GM12892 (cell line): ENCODE measurements at regions not wholly inside any gene's neighbourhood (a gene's known extent, or its start where the extent isn't known, plus 50 kb on each side); places are given as distances from the start of the nearest gene placed in this dataset.

Source experiments
- POLR2A ChIP-seq: IDR thresholded peaks from 2 replicates; pipeline ENCODE4 v1.6.1; 2011; ENCODE audit warnings: low read depth, low read length, control low read depth
- TAF1 ChIP-seq: IDR thresholded peaks from 2 replicates; pipeline ENCODE4 v1.6.1; 2011; ENCODE audit warnings: low read depth, mild to moderate bottlenecking, control low read depth, low read length, borderline replicate concordance

GRCh38 chr3:21055015-21055414 lies 696.0 kb downstream of the ZNF385D start:
- TF ChIP-seq POLR2A (no peak), TAF1 (no peak)
